ENCODE measurements at regions not wholly inside any gene's neighbourhood (a gene's known extent, or its start where the extent isn't known, plus 50 kb on each side); places are given as distances from the start of the nearest gene placed in this dataset.
"Not testable (repeated sequence)": the region's sequence is repeated elsewhere in the genome, so short reads cannot be mapped to it uniquely, and the experiment has no call there.

DNA sequence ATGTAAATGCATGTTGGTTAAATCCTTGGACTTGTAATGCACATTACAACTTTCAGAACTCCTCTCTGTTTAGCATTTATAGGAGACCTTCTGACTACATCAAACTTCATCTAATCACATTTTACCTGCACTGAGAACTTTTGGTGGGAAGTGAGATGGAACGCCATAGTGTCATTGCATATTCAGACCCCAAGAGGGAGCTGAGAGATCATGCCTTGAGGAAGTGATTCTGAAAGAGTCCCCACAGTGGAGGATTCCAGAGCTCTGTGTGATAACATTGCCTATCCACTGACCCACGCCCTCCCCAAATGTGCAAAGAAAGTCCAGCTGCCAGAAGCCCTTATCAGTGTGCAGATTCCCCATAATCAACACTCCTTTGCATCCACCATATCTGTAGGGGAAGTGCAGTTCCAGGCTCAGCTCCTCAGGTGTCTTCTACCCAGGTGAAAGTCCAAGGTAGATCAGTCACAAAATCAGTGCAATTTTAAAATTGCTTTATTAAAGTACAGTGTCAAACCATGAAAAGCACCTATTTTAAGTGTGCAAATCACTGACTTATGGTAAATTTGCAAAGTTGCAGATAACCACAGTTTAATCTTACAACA, 212.4 kb downstream of the RPIA start:
- Histone ChIP-seq H3K4me2 (no peak overlapping the region), H3K36me3 (ENCODE audit: insufficient read depth) (no peaks in the 10 kb centered on the region), H4K20me1 (replicated peaks; ENCODE audit: insufficient read depth) (no peaks in the 10 kb centered on the region), H3K79me2 (replicated peaks; ENCODE audit: insufficient read depth) (no peaks in the 10 kb centered on the region), H3K4me3 (no peak overlapping the region), H3K4me1 (ENCODE audit: insufficient read depth) (no peaks in the 10 kb centered on the region), H3F3A (replicated peaks; ENCODE audit: low read depth) (no peaks in the 10 kb centered on the region), H3K27me3 (ENCODE audit: insufficient read depth) (no peaks in the 10 kb centered on the region), H3K9me2 (ENCODE audit: insufficient read depth) (no peaks in the 10 kb centered on the region), H3K27ac (ENCODE audit: low read depth) (no peak overlapping the region), H2AFZ (no peak overlapping the region; the same call in 1 of the 2 replicates)
- no peak overlapping the region for H3K4me3 Mint-ChIP-seq
- H3K36me3 Mint-ChIP-seq (ENCODE audit: low read depth), result no peaks in the 10 kb centered on the region
- H3K9me3 Mint-ChIP-seq, result no peaks in the 10 kb centered on the region; the same call in 2 of the 3 replicates
- no peak overlapping the region for H3K27ac Mint-ChIP-seq
- no peaks in the 10 kb centered on the region for H3K27me3 Mint-ChIP-seq (ENCODE audit: insufficient read depth, low read depth, poor library complexity)
- DNase-seq (ENCODE audit: low spot score) (peak; percentile 76), ATAC-seq (peak; percentile 87)
- H3K4me1 Mint-ChIP-seq, result no peaks in the 10 kb centered on the region
- TF ChIP-seq ZNF114 (CRISPR knock-in tag; IDR thresholded peaks at IDR 0.05), result no peak
- TF ChIP-seq, protein P1, sequence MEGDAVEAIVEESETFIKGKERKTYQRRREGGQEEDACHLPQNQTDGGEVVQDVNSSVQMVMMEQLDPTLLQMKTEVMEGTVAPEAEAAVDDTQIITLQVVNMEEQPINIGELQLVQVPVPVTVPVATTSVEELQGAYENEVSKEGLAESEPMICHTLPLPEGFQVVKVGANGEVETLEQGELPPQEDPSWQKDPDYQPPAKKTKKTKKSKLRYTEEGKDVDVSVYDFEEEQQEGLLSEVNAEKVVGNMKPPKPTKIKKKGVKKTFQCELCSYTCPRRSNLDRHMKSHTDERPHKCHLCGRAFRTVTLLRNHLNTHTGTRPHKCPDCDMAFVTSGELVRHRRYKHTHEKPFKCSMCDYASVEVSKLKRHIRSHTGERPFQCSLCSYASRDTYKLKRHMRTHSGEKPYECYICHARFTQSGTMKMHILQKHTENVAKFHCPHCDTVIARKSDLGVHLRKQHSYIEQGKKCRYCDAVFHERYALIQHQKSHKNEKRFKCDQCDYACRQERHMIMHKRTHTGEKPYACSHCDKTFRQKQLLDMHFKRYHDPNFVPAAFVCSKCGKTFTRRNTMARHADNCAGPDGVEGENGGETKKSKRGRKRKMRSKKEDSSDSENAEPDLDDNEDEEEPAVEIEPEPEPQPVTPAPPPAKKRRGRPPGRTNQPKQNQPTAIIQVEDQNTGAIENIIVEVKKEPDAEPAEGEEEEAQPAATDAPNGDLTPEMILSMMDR (conservative IDR thresholded peaks at IDR 0.05; ENCODE audit: low read depth in 2 of 2), result peak; percentile 81 to 83

DNA sequence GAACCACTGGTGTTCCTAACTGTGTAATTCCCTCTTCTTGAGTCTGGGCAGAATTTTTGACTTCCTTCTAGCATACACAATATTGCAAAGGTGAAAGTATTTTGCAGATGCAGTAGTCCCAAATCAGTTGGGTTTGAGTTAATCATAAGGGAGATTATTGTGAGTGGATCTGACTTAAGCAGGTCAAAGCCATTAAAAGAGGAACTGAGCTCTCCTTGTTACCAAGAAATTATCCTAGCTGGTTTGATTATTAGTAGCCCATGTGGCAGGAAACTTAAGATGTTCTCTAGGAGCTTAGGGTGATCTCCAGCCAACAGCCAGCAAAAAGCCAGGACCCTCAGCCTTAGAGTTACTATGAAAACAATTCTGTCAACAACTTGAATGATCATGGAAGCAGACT, 221.8 kb downstream of the RPIA start:
- no peak for TF ChIP-seq NANOG (IDR thresholded peaks at IDR 0.05; ENCODE audit: borderline replicate concordance)
- H3K4me1 Mint-ChIP-seq, result no peaks in the 10 kb centered on the region
- no peak overlapping the region for H3K4me2 ChIP-seq
- H3K4me1 ChIP-seq (ENCODE audit: insufficient read depth), result no peaks in the 10 kb centered on the region
- H3K79me2 ChIP-seq (replicated peaks; ENCODE audit: insufficient read depth), result no peaks in the 10 kb centered on the region
- H3K27me3 Mint-ChIP-seq (ENCODE audit: insufficient read depth, low read depth, poor library complexity), result no peaks in the 10 kb centered on the region
- no peaks in the 10 kb centered on the region for H3K36me3 ChIP-seq (ENCODE audit: insufficient read depth)
- ATAC-seq, result no peak
- H3K4me3 Mint-ChIP-seq, result no peak overlapping the region
- no peak for DNase-seq (ENCODE audit: low spot score)
- no peak overlapping the region for H3K4me3 ChIP-seq
- no peaks in the 10 kb centered on the region for H4K20me1 ChIP-seq (replicated peaks; ENCODE audit: insufficient read depth)
- no peaks in the 10 kb centered on the region for H3K36me3 Mint-ChIP-seq (ENCODE audit: low read depth)
- no peaks in the 10 kb centered on the region for H3K9me2 ChIP-seq (ENCODE audit: insufficient read depth)
- no peaks in the 10 kb centered on the region for H3F3A ChIP-seq (replicated peaks; ENCODE audit: low read depth)
- H3K27ac ChIP-seq (ENCODE audit: low read depth), result no peak overlapping the region
- no peak overlapping the region for H2AFZ ChIP-seq
- H3K9me3 Mint-ChIP-seq, result no peaks in the 10 kb centered on the region
- no peaks in the 10 kb centered on the region for H3K27me3 ChIP-seq (ENCODE audit: insufficient read depth)
- no peak overlapping the region for H3K27ac Mint-ChIP-seq

DNA sequence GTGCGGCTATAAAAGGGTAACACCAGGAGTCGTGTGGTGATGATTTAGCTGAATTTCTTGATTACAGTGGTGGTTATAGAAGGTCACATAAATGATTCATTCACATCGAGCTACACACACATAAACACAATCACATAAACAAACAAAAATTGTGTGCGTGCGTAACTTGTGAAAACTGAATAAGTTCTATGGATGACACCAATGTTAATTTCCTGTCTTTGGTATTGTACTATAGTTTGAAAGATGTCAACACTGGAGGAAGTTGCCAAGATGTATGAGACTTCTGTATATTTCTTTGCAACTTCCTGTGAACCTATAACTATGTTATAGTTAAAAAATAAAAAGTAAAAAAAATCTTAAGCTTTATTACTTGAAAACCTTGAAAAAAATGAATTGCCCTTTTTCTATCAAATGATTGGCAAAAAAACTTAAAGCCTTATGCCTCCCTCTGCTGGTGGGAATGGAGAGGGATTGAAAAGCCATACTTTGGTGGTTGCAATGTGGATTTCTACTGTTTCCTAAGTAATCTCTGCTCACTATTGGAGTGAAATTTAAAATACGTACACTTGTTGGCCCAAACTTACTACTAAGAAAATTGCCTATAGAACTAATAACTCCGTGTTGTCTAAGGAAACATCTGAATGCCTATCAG, 227.7 kb downstream of the RPIA start:
- Histone ChIP-seq H2AFZ (no peak overlapping the region), H3K27me3 (ENCODE audit: insufficient read depth) (no peaks in the 10 kb centered on the region), H3F3A (replicated peaks; ENCODE audit: low read depth) (no peaks in the 10 kb centered on the region), H3K27ac (ENCODE audit: low read depth) (no peak overlapping the region), H3K4me3 (no peak overlapping the region), H3K9me2 (ENCODE audit: insufficient read depth) (no peaks in the 10 kb centered on the region), H3K36me3 (ENCODE audit: insufficient read depth) (no peaks in the 10 kb centered on the region), H4K20me1 (replicated peaks; ENCODE audit: insufficient read depth) (no peaks in the 10 kb centered on the region), H3K4me1 (ENCODE audit: insufficient read depth) (no peaks in the 10 kb centered on the region), H3K79me2 (replicated peaks; ENCODE audit: insufficient read depth) (no peaks in the 10 kb centered on the region), H3K4me2 (no peak overlapping the region)
- Mint-ChIP-seq H3K4me1 (no peaks in the 10 kb centered on the region), H3K9me3 (peaks cover 7% of the 10 kb centered on the region; the same call in 2 of the 3 replicates), H3K27me3 (ENCODE audit: insufficient read depth, low read depth, poor library complexity) (no peaks in the 10 kb centered on the region), H3K4me3 (no peak overlapping the region), H3K27ac (no peak overlapping the region), H3K36me3 (ENCODE audit: low read depth) (no peaks in the 10 kb centered on the region; the same call in 2 of the 3 replicates)
- peak; percentile 54 for DNase-seq (ENCODE audit: low spot score)
- TF ChIP-seq, protein P1 (conservative IDR thresholded peaks at IDR 0.05; ENCODE audit: low read depth in 2 of 2), result peak; percentile 64 to 74
- TF ChIP-seq, protein P2, sequence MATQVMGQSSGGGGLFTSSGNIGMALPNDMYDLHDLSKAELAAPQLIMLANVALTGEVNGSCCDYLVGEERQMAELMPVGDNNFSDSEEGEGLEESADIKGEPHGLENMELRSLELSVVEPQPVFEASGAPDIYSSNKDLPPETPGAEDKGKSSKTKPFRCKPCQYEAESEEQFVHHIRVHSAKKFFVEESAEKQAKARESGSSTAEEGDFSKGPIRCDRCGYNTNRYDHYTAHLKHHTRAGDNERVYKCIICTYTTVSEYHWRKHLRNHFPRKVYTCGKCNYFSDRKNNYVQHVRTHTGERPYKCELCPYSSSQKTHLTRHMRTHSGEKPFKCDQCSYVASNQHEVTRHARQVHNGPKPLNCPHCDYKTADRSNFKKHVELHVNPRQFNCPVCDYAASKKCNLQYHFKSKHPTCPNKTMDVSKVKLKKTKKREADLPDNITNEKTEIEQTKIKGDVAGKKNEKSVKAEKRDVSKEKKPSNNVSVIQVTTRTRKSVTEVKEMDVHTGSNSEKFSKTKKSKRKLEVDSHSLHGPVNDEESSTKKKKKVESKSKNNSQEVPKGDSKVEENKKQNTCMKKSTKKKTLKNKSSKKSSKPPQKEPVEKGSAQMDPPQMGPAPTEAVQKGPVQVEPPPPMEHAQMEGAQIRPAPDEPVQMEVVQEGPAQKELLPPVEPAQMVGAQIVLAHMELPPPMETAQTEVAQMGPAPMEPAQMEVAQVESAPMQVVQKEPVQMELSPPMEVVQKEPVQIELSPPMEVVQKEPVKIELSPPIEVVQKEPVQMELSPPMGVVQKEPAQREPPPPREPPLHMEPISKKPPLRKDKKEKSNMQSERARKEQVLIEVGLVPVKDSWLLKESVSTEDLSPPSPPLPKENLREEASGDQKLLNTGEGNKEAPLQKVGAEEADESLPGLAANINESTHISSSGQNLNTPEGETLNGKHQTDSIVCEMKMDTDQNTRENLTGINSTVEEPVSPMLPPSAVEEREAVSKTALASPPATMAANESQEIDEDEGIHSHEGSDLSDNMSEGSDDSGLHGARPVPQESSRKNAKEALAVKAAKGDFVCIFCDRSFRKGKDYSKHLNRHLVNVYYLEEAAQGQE (IDR thresholded peaks at IDR 0.05; ENCODE audit: unreplicated experiment), result no peak
- ATAC-seq, result no peak

DNA sequence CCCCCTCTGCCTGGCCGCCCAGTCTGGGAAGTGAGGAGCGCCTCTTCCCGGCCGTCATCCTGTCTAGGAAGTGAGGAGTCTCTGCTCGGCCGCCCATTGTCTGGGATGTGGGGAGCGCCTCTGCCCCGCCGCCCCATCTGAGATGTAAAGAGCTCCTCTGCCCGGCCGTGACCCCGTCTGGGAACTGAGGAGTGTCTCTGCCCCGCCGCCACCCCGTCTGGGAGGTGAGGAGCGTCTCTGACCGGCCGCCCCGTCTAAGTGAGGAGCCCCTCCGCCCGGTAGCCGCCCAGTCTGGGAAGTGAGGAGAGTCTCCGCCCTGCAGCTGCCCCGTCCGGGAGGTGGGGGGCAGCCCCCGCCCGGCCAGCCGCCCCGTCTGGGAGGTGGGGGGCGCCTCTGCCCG, 228.9 kb downstream of the RPIA start:
- not testable (repeated sequence) for H3K9me2 ChIP-seq (ENCODE audit: insufficient read depth); H3K27me3 ChIP-seq (ENCODE audit: insufficient read depth); H3K36me3 ChIP-seq (ENCODE audit: insufficient read depth); H3K79me2 ChIP-seq (replicated peaks; ENCODE audit: insufficient read depth); H3F3A ChIP-seq (replicated peaks; ENCODE audit: low read depth); H3K4me3 Mint-ChIP-seq; H3K27me3 Mint-ChIP-seq (ENCODE audit: insufficient read depth, low read depth, poor library complexity); ATAC-seq; H3K4me1 ChIP-seq (ENCODE audit: insufficient read depth); H4K20me1 ChIP-seq (replicated peaks; ENCODE audit: insufficient read depth); H2AFZ ChIP-seq; H3K27ac ChIP-seq (ENCODE audit: low read depth); H3K4me3 ChIP-seq; H3K9me3 Mint-ChIP-seq; DNase-seq (ENCODE audit: low spot score); H3K4me2 ChIP-seq; H3K36me3 Mint-ChIP-seq (ENCODE audit: low read depth); H3K27ac Mint-ChIP-seq; H3K4me1 Mint-ChIP-seq
